CD14-positive monocyte (primary cell): ENCODE measurements at regions not wholly inside any gene's neighbourhood (a gene's known extent, or its start where the extent isn't known, plus 50 kb on each side); places are given as distances from the start of the nearest gene placed in this dataset. TPM values are rescaled to one million over a fixed set of nuclear protein-coding genes. Genes with fewer than 3 reads are reported as not detected.

Source experiments
- DNase-seq, 3 donors: peaks; one replicate each; pipeline ENCODE4 v3.0.0-alpha.2; 2011 to 2022
- H2AFZ ChIP-seq: 2 replicates; pipeline ENCODE4 v1.6.0; 2012; ENCODE audit warnings: mild to moderate bottlenecking, low read depth, low read length, inconsistent platforms; ENCODE audit not compliant: insufficient read depth, poor library complexity, severe bottlenecking
- H3K27ac ChIP-seq, 2 donors: 1 replicate in 1 of 2; 2 replicates in 1 of 2; pipeline ENCODE4 v1.5.1; 2012 to 2013; ENCODE audit warnings: low read length in 2 of 2, control low read depth in 1 of 2, inconsistent platforms in 1 of 2, low read depth in 1 of 2, mild to moderate bottlenecking in 1 of 2
- H3K27me3 ChIP-seq, 2 donors: one replicate each; pipeline versions ENCODE4 v1.6.0 to v1.6.1; 2011 to 2013; ENCODE audit warnings: low read length in 2 of 2; ENCODE audit not compliant: control insufficient read depth in 2 of 2, insufficient read depth in 2 of 2
- H3K36me3 ChIP-seq, 2 donors: replicated peaks in 1 of 2; 1 replicate in 1 of 2; 2 replicates in 1 of 2; pipeline versions ENCODE4 v1.5.1 to v1.6.1; 2012 to 2013; ENCODE audit warnings: low read length in 2 of 2, control low read depth in 1 of 2, inconsistent platforms in 1 of 2, mild to moderate bottlenecking in 1 of 2; ENCODE audit not compliant: insufficient read depth in 2 of 2, control insufficient read depth in 1 of 2
- H3K4me1 ChIP-seq, 2 donors: 1 replicate in 1 of 2; 2 replicates in 1 of 2; pipeline versions ENCODE4 v1.5.1 to v1.6.1; 2012 to 2013; ENCODE audit warnings: low read length in 2 of 2, control low read depth in 1 of 2, inconsistent platforms in 1 of 2, mild to moderate bottlenecking in 1 of 2, moderate library complexity in 1 of 2; ENCODE audit not compliant: insufficient read depth in 2 of 2, control insufficient read depth in 1 of 2
- H3K4me2 ChIP-seq: replicated peaks from 2 replicates; pipeline ENCODE3; 2012; ENCODE audit warnings: low read length, moderate library complexity, mild to moderate bottlenecking; ENCODE audit not compliant: poor library complexity, severe bottlenecking; ENCODE audit errors: extremely low read depth
- H3K4me3 ChIP-seq, 3 experiments: fragments of 200-600 bp in 1 of 3; sonication (generic) in 1 of 3; replicated peaks in 1 of 3; 1 replicate in 2 of 3; 2 replicates in 1 of 3; pipeline ENCODE4 v1.5.1; 2011 to 2013; ENCODE audit warnings: low read length in 3 of 3, mild to moderate bottlenecking in 3 of 3, control low read depth in 2 of 3, low read depth in 2 of 3, inconsistent platforms in 1 of 3, moderate library complexity in 1 of 3
- H3K79me2 ChIP-seq: 2 replicates; pipeline ENCODE4 v1.6.0; 2012; ENCODE audit warnings: mild to moderate bottlenecking, control low read depth, inconsistent platforms, low read length, moderate library complexity; ENCODE audit not compliant: insufficient read depth
- H3K9ac ChIP-seq: 2 replicates; pipeline ENCODE4 v1.6.0; 2017; ENCODE audit warnings: low read length, mild to moderate bottlenecking; ENCODE audit not compliant: insufficient read depth, poor library complexity, severe bottlenecking
- H3K9me3 ChIP-seq, 2 donors: replicated peaks in 1 of 2; 1 replicate in 1 of 2; 2 replicates in 1 of 2; pipeline versions ENCODE4 v1.5.1 to v1.6.1; 2012 to 2013; ENCODE audit warnings: low read length in 2 of 2, control low read depth in 1 of 2; ENCODE audit not compliant: control insufficient read depth in 1 of 2, insufficient read depth in 1 of 2
- H4K20me1 ChIP-seq: 2 replicates; pipeline ENCODE4 v1.6.0; 2012; ENCODE audit warnings: mild to moderate bottlenecking, low read length, control low read depth, moderate library complexity; ENCODE audit not compliant: insufficient read depth
- H3K27ac Mint-ChIP-seq, 7 donors: one replicate each; pipeline ENCODE4 v1.8.0; 2020; ENCODE audit warnings: mild to moderate bottlenecking in 7 of 7, mixed read lengths in 7 of 7, moderate library complexity in 6 of 7, inconsistent platforms in 2 of 7
- H3K27me3 Mint-ChIP-seq, 3 donors: one replicate each; pipeline ENCODE4 v1.8.0; 2021 to 2022; ENCODE audit warnings: low read depth in 3 of 3, mild to moderate bottlenecking in 3 of 3, mixed read lengths in 3 of 3, moderate library complexity in 3 of 3, inconsistent platforms in 1 of 3
- H3K36me3 Mint-ChIP-seq, 2 donors: one replicate each; pipeline ENCODE4 v1.8.0; 2020; ENCODE audit warnings: mixed read lengths in 2 of 2, inconsistent platforms in 1 of 2, mild to moderate bottlenecking in 1 of 2
- H3K4me1 Mint-ChIP-seq: one replicate; pipeline ENCODE4 v1.8.0; 2020; ENCODE audit warnings: mild to moderate bottlenecking, mixed read lengths
- H3K4me3 Mint-ChIP-seq, 2 donors: one replicate each; pipeline ENCODE4 v1.8.0; 2020; ENCODE audit warnings: mild to moderate bottlenecking in 2 of 2, mixed read lengths in 2 of 2, moderate library complexity in 1 of 2
- H3K9me3 Mint-ChIP-seq, 7 donors: one replicate each; pipeline ENCODE4 v1.8.0; 2020 to 2022; ENCODE audit warnings: mixed read lengths in 7 of 7, mild to moderate bottlenecking in 6 of 7, moderate library complexity in 6 of 7, inconsistent platforms in 2 of 7
- CTCF ChIP-seq: fragments of 200-600 bp; IDR thresholded peaks from one replicate; pipeline ENCODE4 v1.8.0; 2022; ENCODE audit warnings: antibody characterized with exemption, mild to moderate bottlenecking
- WGBS: methylation state at CpG from one replicate; pipeline ENCODE4 v1.1.5; 2013; ENCODE audit warnings: missing lambda C conversion rate; ENCODE audit not compliant: insufficient coverage; 5-methylcytosine and 5-hydroxymethylcytosine counted together
- intact Hi-C, 2 donors: fragments of 100-400 bp; cut with micrococcal nuclease; formaldehyde crosslinking; loops; one replicate each; pipeline versions ENCODE4 v1.15.0 to v1.15.1; 2023
- small RNA-seq: library from RNA; depleted of rRNA; stranded (forward); fragments of <200 nt; gene quantifications from one replicate; pipeline ENCODE3, GENCODE V24; 2012; ENCODE audit warnings: low read depth; ENCODE audit not compliant: insufficient read length

- no peak overlapping the region for H3K4me3 Mint-ChIP-seq
- whole genome bisulfite sequencing = 95% methylated on average over 4 of the region's 5 CpGs
Observed at GRCh38 chr4:87746001-87746400, 53.4 kb upstream of the IBSP start.

More at GRCh38 chr4:87746001-87746400, 53.4 kb upstream of the IBSP start:
- Histone ChIP-seq H3K4me2 (no peak overlapping the region), H2AFZ (no peak overlapping the region), H3K79me2 (no peaks in the 10 kb centered on the region), H3K9me3 (peaks cover 6 to 17% of the 10 kb centered on the region in 2 donors), H3K4me1 (no peaks in the 10 kb centered on the region), H4K20me1 (no peaks in the 10 kb centered on the region), H3K27ac (no peak overlapping the region), H3K36me3 (no peaks in the 10 kb centered on the region), H3K4me3 (no peak overlapping the region), H3K9ac (no peak overlapping the region), H3K27me3 (no peaks in the 10 kb centered on the region)
- no peak for TF ChIP-seq CTCF
- DNase-seq = no peak
- Mint-ChIP-seq H3K4me1 (no peaks in the 10 kb centered on the region), H3K9me3 (peaks cover 4 to 22% (median 9%) of the 10 kb centered on the region in 7 donors), H3K27ac (peak overlapping the region in 1 of 7 donors; percentile 64), H3K27me3 (peaks cover 0 to 1% (median 1%) of the 10 kb centered on the region in 3 donors), H3K36me3 (no peaks in the 10 kb centered on the region)
- intact Hi-C loops = no loop called here

Small RNA genes lying in the stretch of these regions (small RNA-seq; reads per million reads assigned to genes)
- gene RF00019 = not detected
